Activated naive CD8-positive, alpha-beta T cell treated with anti-CD3 and anti-CD28 coated beads for 36 hours (primary cell): ENCODE measurements at regions not wholly inside any gene's neighbourhood (a gene's known extent, or its start where the extent isn't known, plus 50 kb on each side); places are given as distances from the start of the nearest gene placed in this dataset.

Experiments used
- DNase-seq: peaks from one replicate; pipeline ENCODE4 v3.0.0; 2021
- H3K27ac Mint-ChIP-seq: one replicate; pipeline ENCODE4 v1.8.0; 2022; ENCODE audit warnings: mild to moderate bottlenecking, moderate library complexity, mixed read lengths
- H3K27me3 Mint-ChIP-seq: one replicate; pipeline ENCODE4 v1.8.0; 2022; ENCODE audit warnings: mild to moderate bottlenecking, mixed read lengths
- H3K36me3 Mint-ChIP-seq: one replicate; pipeline ENCODE4 v1.8.0; 2021; ENCODE audit warnings: mild to moderate bottlenecking, mixed read lengths
- H3K4me1 Mint-ChIP-seq: one replicate; pipeline ENCODE4 v1.8.0; 2021; ENCODE audit warnings: mixed read lengths
- H3K4me3 Mint-ChIP-seq: one replicate; pipeline ENCODE4 v1.8.0; 2022; ENCODE audit warnings: mild to moderate bottlenecking, moderate library complexity, mixed read lengths
- H3K9me3 Mint-ChIP-seq: one replicate; pipeline ENCODE4 v1.8.0; 2022; ENCODE audit warnings: mixed read lengths

- no peaks in the 10 kb centered on the region for H3K36me3 Mint-ChIP-seq
- H3K4me1 Mint-ChIP-seq: peaks cover 2% of the 10 kb centered on the region
- H3K4me3 Mint-ChIP-seq: no peak overlapping the region
- no peak overlapping the region for H3K27ac Mint-ChIP-seq
- peaks cover 3% of the 10 kb centered on the region for H3K27me3 Mint-ChIP-seq
- no peaks in the 10 kb centered on the region for H3K9me3 Mint-ChIP-seq
- no peak for DNase-seq
Measured at GRCh38 chr21:43343095-43343991, 83.6 kb downstream of the SIK1 start.

- Mint-ChIP-seq H3K27ac (no peak overlapping the region), H3K36me3 (no peaks in the 10 kb centered on the region), H3K4me1 (peaks cover 2% of the 10 kb centered on the region), H3K9me3 (peaks cover 2% of the 10 kb centered on the region), H3K27me3 (peaks cover 3% of the 10 kb centered on the region), H3K4me3 (no peak overlapping the region)
- no peak for DNase-seq
Measured at GRCh38 chr21:43342301-43342881, 84.5 kb downstream of the SIK1 start.

GRCh38 chr21:43341378-43342161 is 85.4 kb downstream of the SIK1 start:
- Mint-ChIP-seq H3K27ac (no peak overlapping the region), H3K36me3 (no peaks in the 10 kb centered on the region), H3K4me3 (no peak overlapping the region), H3K9me3 (peaks cover 3% of the 10 kb centered on the region), H3K4me1 (peaks cover 2% of the 10 kb centered on the region), H3K27me3 (peaks cover 3% of the 10 kb centered on the region)
- no peak for DNase-seq

GRCh38 chr21:43340491-43341377 is 86.2 kb downstream of the SIK1 start:
- Mint-ChIP-seq H3K9me3 (peaks cover 3% of the 10 kb centered on the region), H3K36me3 (peaks cover 2% of the 10 kb centered on the region), H3K4me1 (no peaks in the 10 kb centered on the region), H3K4me3 (no peak overlapping the region), H3K27ac (no peak overlapping the region), H3K27me3 (peaks cover 3% of the 10 kb centered on the region)
- DNase-seq: no peak

- DNase-seq: no peak
- peaks cover 3% of the 10 kb centered on the region for H3K27me3 Mint-ChIP-seq
- H3K9me3 Mint-ChIP-seq: peaks cover 3% of the 10 kb centered on the region
- H3K4me1 Mint-ChIP-seq: no peaks in the 10 kb centered on the region
- H3K36me3 Mint-ChIP-seq: peaks cover 2% of the 10 kb centered on the region
- no peak overlapping the region for H3K27ac Mint-ChIP-seq
- no peak overlapping the region for H3K4me3 Mint-ChIP-seq
Measured at GRCh38 chr21:43339668-43340067, 87.3 kb downstream of the SIK1 start.

- peaks cover 3% of the 10 kb centered on the region for H3K27me3 Mint-ChIP-seq
Measured at GRCh38 chr21:43338951-43339350, 88.0 kb downstream of the SIK1 start.

GRCh38 chr21:43337901-43338655 is 88.9 kb downstream of the SIK1 start:
- H3K4me1 Mint-ChIP-seq: no peaks in the 10 kb centered on the region
- H3K27ac Mint-ChIP-seq: peak overlapping the region; percentile 66
- no peak for DNase-seq
- no peak overlapping the region for H3K4me3 Mint-ChIP-seq
- peaks cover 3% of the 10 kb centered on the region for H3K9me3 Mint-ChIP-seq
- peaks cover 2% of the 10 kb centered on the region for H3K36me3 Mint-ChIP-seq
- peaks cover 3% of the 10 kb centered on the region for H3K27me3 Mint-ChIP-seq

More at GRCh38 chr21:43338951-43339350, 88.0 kb downstream of the SIK1 start:
- DNase-seq: no peak
- Mint-ChIP-seq H3K4me1 (no peaks in the 10 kb centered on the region), H3K36me3 (peaks cover 2% of the 10 kb centered on the region), H3K9me3 (peaks cover 3% of the 10 kb centered on the region), H3K27ac (no peak overlapping the region), H3K4me3 (no peak overlapping the region)

- H3K9me3 Mint-ChIP-seq: peaks cover 3% of the 10 kb centered on the region
- no peak overlapping the region for H3K27ac Mint-ChIP-seq
- H3K4me1 Mint-ChIP-seq: no peaks in the 10 kb centered on the region
- no peak overlapping the region for H3K4me3 Mint-ChIP-seq
- DNase-seq: no peak
- peaks cover 2% of the 10 kb centered on the region for H3K36me3 Mint-ChIP-seq
- H3K27me3 Mint-ChIP-seq: peaks cover 3% of the 10 kb centered on the region
Measured at GRCh38 chr21:43335119-43335518, 91.8 kb downstream of the SIK1 start.

GRCh38 chr21:43334214-43334958 is 92.5 kb downstream of the SIK1 start:
- Mint-ChIP-seq H3K36me3 (peaks cover 2% of the 10 kb centered on the region), H3K4me1 (no peaks in the 10 kb centered on the region), H3K27ac (no peak overlapping the region), H3K9me3 (peaks cover 3% of the 10 kb centered on the region), H3K4me3 (no peak overlapping the region), H3K27me3 (peaks cover 3% of the 10 kb centered on the region)
- no peak for DNase-seq

GRCh38 chr21:43333298-43334062 is 93.5 kb downstream of the SIK1 start:
- Mint-ChIP-seq H3K4me1 (no peaks in the 10 kb centered on the region), H3K27me3 (no peaks in the 10 kb centered on the region), H3K27ac (no peak overlapping the region), H3K4me3 (no peak overlapping the region), H3K36me3 (peaks cover 2% of the 10 kb centered on the region), H3K9me3 (peaks cover 3% of the 10 kb centered on the region)
- DNase-seq: no peak

GRCh38 chr21:43332861-43333297 is 94.1 kb downstream of the SIK1 start:
- Mint-ChIP-seq H3K36me3 (peaks cover 2% of the 10 kb centered on the region), H3K27me3 (no peaks in the 10 kb centered on the region), H3K4me1 (no peaks in the 10 kb centered on the region), H3K27ac (no peak overlapping the region), H3K9me3 (peaks cover 3% of the 10 kb centered on the region), H3K4me3 (no peak overlapping the region)
- DNase-seq: no peak

GRCh38 chr21:43331962-43332828 is 94.7 kb downstream of the SIK1 start:
- H3K9me3 Mint-ChIP-seq: no peaks in the 10 kb centered on the region
- H3K4me3 Mint-ChIP-seq: no peak overlapping the region
- peaks cover 2% of the 10 kb centered on the region for H3K36me3 Mint-ChIP-seq
- H3K27ac Mint-ChIP-seq: no peak overlapping the region
- H3K27me3 Mint-ChIP-seq: no peaks in the 10 kb centered on the region
- no peaks in the 10 kb centered on the region for H3K4me1 Mint-ChIP-seq
- DNase-seq: no peak
